Activated CD4-positive, CD25-positive, alpha-beta regulatory T cell treated with anti-CD3 and anti-CD28 coated beads, Interleukin-2, amount 50 U/mL, for 24 hours (primary cell): ENCODE measurements at regions not wholly inside any gene's neighbourhood (a gene's known extent, or its start where the extent isn't known, plus 50 kb on each side); places are given as distances from the start of the nearest gene placed in this dataset.
"Not testable (repeated sequence)": the region's sequence is repeated elsewhere in the genome, so short reads cannot be mapped to it uniquely, and the experiment has no call there.

ENCODE experiments used
- ATAC-seq, 2 donors: fragments of 150-1000 bp; cut with Tn5 transposase; one replicate each; pipeline ENCODE4 v1.10.0; 2021; ENCODE audit warnings: mild to moderate bottlenecking in 1 of 2, moderate library complexity in 1 of 2

DNA sequence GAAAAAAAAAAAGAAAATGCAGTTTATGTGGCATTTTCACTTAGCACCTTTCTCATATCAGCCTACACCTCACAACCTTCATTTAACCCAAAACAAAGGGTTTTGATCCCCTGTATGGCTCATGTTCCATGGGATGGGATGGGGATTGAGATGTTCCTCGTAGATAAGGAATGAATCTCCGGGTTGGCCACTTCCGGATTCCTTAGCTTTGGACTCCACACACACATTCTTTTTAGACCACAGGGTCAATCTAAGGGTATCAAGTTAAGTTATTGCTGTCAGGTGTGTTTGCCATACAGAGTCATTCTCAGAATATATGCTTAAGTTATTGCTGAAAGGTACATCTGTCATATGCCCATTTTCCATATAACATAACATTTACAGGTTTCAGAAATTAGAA is 301.4 kb upstream of the TGFBR2 start:
- no peak for ATAC-seq

DNA sequence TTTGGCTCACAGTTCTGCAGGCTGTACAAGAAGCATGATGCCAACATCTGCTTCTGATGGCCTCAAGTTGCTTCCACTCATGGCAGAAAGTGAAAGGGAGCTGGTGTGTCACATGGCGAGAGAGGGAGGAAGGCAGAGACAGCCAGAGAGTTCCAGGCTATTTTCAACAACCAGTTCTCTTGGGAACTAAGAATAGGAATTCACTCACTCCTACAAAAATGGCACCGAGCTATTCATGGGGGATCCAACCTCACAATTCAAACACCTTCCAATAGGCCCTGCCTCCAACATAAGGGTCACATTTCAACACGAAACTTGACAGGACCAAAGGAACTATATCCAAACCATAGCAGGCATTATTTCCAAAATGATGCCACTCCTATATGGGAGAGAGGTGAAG is 299.5 kb upstream of the TGFBR2 start:
- no peak for ATAC-seq

DNA sequence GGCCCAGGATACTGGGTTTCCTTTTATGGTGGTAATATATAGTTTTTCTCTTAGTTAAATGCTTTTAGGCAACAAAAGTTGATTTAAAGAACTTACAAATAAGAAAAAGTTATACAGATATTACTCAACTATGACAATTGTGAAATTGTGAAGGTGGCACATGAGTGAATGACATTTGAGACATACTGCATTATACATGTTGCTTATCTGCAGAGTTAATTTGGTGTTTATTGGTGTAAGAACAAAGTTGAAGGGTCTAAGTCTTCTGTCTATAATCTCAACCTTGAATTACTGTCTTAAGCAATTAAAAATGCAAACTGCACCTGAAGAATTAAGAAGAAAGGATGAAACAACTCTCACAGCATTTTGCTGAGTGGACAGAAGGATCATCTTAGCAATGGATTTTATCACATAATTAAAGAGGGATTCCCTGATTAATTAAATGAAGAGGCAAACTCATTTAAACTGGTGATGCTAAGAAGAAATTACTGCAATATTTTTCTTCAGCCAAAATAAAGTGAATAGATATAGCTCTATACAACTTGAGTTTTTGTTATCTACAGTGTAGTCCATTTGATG is 298.9 kb upstream of the TGFBR2 start:
- no peak for ATAC-seq

DNA sequence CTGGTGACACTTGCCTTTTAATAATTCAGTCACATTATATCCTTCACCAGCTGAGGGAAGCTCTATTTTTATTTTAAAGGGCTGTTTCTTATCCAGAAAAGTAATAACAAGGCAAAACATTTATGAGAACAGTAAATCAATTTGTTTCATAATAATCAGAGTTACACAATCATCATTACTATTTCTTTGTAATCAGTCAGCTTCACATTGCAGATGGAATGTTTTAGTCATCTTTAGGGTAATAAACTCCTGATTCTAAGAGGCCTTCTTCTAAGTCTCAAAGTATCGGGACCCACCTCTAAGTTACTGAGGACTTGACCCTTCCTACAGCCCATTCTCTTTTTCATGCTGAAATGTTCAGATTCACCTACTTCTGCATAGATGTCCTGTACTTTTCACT is 298.3 kb upstream of the TGFBR2 start:
- no peak for ATAC-seq

DNA sequence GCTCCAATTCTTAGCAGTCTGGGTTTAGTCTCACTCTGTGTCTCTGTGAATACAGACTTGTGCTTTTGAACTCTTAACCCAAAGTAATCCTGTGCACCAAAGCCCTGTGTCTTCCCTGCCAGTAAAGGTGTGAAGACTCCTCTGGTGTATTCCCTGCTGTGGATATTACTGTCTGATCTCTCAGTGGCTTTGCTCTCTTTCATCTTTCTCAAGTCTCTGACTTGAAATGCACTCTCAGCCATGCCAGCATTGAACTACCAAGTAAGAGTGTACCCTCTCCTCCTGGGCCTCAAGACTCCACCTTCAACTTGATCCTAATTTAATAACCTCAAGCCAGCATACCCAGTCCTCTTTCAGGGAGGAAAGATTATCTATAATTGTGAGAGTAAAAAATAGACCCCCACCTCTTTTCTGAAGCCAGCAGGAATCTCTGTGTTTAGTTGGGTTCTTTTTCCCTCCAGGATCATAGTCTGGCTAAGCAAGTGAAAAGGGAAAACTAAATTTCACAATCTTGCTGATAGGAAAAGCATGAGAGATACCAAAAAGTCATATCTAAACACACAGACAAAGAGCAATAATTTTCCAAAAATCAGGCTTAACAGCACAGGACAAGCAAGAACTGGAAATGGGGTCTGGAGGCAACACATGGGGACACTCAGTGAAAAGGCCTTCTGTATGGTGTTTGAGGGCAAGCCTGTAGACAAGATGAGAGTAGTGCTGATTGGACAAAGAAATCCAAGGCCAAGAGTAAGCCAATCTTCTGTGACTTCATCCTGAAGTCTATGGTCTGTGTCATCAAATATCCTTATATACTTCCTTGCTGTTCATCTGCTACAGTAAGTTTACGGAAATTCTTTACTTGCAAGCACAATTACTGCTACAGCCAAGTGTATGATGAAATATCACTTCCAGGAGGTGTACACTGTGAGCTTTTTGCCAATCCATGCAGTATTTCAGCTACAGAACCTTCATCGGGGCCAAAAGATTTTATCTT is 296.1 kb upstream of the TGFBR2 start:
- ATAC-seq, result no peak

DNA sequence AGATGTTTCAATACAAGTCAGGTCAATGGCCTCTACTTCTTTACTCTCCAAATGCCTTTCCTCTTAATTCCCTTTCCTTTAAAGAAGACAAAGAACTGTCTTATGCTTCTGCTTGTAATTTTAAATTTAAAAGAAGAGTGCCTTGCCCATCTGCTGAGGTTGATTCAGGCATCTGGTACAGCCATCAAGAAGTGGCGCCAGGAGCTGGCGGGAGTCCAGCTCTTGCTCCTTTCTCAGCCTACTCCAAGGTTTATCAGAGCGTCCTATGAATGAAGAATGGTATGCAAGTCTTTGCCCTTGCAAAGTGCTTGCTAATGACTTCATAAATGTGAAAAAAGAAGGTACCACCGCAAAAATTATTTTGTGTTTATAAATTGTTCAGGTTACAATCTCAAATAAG is 294.6 kb upstream of the TGFBR2 start:
- ATAC-seq, result no peak

DNA sequence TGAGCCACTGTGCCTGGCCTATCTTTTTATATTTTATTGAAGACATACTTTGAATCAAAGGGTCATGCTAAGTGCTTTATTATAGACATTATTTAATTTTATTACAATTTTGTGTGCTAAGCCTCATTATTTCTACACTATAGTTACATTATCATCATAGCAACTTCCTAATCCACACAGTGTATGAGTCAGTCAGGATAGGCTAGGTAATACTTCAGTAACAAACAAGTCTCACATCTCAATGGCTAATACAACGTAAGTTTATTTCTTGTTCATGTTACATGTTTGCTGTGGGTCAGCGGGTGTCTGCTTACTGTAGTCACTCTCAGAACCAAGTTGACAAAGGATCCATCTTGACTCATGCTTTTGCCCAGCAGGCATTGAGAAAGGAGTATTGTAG is 292.6 kb upstream of the TGFBR2 start:
- no peak for ATAC-seq

DNA sequence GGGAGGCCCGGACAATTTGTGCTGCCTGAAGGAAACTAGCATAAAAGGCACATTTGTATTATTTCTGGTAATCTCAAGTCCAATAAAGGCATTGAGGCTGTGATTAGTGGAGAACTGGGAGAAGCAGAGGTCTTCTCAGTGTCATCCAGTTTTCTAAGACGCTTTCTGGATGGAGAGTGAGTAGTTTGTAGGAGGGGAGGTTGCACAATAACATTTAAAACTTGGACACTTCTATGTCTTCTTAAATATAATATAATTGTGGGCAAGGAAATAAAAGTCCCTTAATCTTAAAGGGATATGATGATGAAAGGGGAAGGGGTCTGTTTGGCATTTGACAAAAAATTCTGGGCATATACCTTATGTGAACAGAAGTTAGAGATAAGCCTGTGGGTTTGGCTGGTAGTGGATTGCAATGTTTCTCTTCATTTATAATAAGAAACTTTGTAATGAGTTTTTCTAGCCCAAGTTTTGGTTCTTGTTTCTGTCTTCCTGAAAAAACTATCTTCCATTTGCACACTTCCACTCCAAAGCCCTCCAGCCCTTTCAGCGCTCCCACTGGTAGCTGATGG is 291.6 kb upstream of the TGFBR2 start:
- ATAC-seq, result no peak

DNA sequence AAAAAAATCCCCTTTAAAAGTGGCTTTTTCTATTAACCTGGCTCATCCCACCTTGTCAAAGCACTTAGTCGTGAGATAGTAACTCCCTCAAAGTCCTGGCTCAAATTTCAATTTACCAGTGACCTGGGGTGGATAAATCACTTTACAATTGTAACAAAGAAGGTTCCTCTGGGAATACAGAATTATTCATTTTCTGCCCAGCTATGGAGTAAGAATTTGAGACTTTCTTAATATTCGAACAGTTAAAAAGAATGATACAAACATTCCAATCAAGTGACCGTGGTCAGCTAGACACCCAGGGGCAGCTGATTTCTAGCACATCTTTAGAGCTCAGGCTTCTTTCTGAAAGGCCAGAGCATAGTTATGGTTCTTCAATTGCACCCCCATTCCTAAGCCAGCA is 291.0 kb upstream of the TGFBR2 start:
- no peak for ATAC-seq

DNA sequence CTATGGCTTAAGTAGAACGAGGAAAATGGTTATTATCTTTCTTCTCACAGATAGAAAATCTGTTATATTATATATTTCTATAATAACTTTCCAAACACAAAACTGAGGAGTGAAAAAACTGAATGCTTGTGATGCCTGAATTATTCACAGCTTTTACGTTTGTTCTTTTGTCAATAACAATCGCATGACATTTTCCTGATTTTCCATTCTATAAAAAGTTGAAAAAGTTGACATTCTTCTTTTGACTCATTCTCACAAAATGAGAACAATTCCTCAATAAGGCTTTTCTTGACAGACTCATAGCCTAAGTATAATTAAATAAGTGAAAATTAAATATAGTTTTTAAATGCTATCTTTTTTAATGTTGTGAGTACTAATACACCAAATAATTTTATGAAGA is 288.8 kb upstream of the TGFBR2 start:
- no peak for ATAC-seq

DNA sequence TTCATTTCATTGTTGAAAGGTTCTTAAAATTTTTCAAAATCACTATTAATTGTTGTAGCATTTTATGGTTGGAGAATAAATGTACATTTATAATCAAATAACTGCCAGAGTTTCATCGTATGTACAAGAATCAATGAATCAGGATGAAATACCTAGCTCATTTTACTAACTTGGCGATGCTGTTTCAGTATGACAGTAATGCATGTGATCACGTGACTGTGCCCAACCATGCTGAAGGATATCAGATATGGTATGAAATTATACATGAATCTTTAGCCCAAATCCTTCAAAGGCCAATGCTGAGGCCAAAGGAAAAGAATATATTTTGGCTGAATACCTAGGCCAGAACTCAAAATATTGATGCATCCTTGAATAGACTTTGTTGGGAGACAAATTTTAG is 288.3 kb upstream of the TGFBR2 start:
- ATAC-seq, result no peak

DNA sequence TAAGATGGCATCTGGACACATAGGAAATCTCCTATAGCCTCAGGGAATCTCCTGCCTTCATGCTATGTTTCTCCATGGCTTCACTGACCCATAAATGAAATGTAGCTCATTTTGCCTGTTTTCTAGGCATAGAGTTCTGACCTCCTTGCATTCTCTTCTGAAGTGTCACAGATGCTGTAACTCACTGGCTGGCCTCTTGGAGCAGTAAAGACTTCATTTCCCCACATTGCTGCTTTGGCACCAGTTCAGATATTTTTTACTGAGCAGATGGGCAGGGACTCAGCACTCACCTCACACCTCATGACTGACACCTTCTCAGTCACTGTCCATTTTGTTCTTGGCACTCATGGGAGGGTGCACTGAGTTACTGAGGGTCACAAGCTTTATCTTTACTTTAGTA is 286.7 kb upstream of the TGFBR2 start:
- ATAC-seq, result peak; percentile 78 to 91

DNA sequence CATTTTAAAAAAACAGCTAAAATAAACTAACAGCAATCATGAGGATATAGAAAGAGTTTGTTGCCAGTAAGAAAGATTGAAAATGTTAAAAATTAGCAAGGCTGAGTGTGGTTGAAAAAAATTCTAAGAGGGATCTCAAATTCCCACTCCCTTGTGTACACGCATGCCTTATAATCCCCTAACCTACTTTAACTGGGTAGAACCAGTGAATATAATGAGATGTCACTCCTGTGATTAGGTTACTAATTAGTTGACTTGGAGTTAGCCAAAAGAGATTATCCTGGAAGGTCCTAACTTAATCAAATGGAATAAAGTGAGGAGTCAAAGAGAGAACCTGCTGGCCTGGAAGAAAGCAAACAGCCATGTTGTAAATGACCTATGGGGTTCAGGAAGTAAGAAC is 286.0 kb upstream of the TGFBR2 start:
- no peak for ATAC-seq

DNA sequence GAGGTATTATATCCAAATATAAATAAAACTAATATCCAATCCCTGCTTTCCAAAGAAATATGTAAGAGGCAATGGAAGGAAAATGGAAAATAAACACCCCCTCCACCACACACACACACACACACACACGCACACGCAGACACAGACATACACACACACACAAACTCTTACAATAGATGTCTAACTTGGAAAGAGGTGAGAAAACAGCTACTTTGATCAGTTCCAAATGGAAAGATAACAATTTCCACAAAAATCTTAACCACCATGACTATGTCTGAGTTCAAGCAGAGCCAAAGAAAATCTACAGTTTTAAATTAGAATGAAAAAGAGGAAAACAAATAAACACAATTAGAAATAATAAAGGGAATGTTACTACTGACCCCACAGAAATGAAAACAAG is 285.3 kb upstream of the TGFBR2 start:
- ATAC-seq, result no peak

DNA sequence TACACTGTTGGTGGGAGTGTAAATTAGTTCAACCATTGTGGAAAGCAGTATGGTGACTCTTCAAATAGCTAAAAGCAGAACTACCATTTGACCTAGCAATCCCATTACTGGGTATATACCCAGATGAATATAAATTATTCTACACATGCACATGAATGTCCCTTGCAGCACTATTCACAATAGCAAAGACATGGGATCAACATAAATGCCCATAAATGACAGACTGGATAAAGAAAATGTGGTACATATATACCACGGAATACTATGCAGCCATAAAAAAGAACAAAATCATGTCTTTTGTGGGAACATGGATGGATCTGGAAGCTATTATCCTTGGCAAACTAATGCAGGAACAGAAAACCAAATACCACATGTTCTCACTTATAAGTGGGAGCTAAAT is 282.8 kb upstream of the TGFBR2 start:
- not testable (repeated sequence) for ATAC-seq

DNA sequence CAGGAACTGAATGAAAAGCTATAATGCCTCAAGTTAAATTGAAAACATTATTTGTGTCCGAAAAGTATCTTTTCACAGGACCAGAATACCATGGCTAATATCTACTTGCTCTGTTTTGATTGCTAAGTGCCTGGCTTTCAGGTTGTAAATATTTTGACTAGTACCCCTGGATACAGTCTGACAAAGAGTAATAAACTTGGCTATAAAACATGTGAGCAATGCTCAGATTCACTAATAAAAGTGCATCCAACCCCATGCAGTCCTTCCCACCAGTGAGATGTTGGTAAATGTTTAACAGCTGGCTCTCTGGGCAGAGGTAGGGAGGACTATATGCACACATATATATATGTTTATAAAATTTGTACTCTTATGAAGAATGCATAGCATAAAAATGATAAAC is 281.8 kb upstream of the TGFBR2 start:
- no peak for ATAC-seq

DNA sequence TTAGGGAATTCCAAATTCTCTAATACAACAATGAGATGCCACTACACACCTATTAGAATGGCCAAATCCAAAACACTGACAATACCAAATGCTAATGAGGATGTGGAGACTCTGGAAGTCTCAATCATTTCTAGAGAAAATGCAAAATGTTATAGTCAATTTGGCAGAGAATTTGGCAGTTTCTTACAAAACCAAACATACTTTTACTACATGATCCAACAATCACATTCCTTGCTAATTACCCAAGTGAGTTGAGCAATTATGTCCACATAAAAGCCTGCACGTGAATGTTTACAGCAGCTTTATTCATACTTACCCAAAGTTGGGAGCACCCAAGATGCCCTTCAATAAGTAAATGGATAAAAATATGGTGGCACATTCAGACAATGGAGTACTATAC is 278.4 kb upstream of the TGFBR2 start:
- not testable (repeated sequence) for ATAC-seq

DNA sequence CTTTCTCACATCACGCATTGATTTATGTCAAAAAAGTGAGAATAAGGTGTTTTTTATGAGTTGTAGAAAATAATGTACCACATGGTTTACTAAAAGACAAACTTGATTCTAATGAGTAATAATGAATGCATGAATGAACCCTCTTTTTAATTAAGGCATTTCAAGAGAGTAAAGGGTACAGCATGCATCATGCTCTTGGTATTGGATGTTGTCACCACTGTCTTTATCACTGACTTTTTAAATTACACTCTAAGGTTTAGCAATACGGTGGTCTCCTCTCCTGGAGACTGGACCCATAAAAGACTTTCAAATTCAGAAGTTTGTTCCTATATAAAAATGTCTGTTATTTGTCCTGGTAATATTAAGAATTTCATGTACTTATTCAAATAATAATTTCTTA is 277.5 kb upstream of the TGFBR2 start:
- peak; percentile 21 to 43 for ATAC-seq

DNA sequence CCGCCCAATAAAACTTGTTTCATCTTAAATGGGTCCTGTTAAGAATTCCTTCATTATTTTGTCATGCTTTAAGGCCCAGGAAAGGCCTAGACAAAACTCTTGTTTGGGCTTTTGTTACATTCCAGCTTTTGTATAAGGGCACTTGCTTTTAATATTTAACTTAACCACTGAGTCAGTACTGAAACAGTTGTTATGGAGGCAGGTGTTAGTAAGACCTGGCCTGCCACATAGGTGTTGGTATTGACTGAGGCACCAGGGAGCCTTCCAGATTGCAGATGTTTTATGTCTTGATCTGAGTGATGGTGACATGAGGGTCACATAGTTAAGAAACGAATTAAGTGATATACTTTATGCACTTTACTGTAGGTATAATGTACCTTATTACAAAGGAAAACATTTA is 274.9 kb upstream of the TGFBR2 start:
- ATAC-seq, result peak in 1 of 2 donors; percentile 43

DNA sequence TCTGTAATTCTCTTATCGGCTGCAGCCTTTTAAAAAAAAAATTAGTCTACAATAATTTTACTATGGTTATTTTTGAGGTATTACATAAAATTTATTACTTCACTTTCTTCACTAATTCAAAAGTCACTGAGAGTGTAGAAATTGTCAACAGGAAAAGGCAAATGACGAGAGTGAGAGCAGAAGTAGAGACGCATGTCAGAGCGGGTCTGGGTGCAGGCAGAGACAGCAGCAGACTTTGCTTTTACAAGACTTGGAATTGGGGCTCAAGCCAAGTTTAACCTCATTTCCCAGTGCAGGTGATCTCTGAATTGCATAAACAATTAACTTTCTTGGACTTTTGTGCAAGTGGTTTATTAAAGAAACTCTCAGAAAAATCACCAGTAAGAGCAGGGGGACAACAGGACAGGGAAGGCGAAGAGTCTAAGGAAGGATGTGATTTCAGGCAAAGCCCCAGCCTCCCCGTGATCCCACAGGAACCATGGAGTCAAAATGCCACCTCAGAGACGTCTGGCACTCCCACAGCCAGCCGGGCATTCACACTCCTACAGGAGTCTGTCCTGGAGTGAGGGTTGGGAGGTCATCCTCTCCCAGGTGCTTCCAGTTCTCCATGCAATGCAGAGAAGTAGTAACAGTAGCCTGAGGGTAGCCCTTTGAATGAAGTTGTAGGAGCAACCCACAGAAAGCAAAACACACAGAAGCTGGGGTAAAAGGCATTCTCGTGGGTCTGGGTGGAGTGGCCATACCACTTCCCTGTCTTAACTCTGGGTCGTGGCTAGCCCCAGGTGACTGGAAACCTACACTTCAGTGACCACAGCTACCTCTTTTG is 274.0 kb upstream of the TGFBR2 start:
- ATAC-seq, result peak in 1 of 2 donors; percentile 28

DNA sequence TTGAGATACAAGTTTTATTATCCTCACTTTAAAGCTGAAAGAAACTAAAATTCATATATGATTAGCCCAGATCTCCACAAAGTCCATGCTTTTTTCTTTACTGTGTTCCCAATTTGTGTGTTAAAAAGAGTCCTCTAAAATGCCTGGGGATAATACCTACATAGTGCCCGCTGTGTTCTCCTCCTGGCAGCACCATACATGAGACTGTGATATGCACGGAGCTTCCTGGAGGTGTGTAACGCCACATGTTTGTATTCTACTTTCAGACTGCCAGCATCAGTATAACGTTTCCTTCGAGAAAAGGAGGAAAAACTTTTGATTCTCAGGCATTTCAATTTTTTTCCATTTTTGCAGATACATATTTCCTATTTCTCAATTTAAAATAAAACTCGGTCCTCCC is 273.3 kb upstream of the TGFBR2 start:
- ATAC-seq, result no peak

DNA sequence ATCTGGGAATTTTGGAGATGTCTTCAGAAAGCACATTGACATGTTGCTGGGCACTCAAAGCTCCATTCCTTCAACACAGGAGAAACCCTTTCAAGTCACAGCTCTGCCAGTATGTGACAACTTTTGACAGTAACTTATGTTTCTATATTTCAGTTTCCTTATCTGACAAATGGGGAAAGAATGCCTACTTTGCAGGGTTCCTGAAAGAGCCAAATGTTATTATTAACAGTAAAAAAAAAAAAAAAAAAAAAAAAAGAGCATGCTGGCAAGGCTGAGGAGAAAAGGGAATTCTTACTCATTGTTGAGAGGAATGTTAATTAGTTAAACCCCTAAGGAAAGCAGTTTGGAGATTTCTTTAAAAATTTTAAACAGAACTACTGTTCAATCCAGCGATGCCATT is 272.5 kb upstream of the TGFBR2 start:
- no peak for ATAC-seq

DNA sequence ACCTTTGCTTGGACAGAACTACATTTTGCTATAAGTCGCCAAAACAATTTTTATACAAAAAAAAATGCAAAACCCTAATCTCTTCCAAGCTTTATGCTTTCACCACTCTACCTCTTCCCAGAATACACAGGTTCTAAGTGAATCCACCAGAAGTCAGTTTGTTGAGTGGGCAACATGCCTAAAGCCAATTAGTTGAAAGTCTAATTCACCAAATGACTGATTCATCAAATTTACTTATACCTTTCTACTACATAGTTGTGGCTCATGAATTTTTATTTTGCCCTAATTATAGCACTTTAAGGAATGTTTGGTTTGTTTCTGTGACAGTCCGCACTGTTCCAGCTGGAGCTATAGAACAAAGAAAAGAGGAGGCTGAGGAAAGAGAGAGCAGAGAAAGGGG is 265.9 kb upstream of the TGFBR2 start:
- ATAC-seq, result no peak
